ENCODE measurements at regions not wholly inside any gene's neighbourhood (a gene's known extent, or its start where the extent isn't known, plus 50 kb on each side); places are given as distances from the start of the nearest gene placed in this dataset.

DNA sequence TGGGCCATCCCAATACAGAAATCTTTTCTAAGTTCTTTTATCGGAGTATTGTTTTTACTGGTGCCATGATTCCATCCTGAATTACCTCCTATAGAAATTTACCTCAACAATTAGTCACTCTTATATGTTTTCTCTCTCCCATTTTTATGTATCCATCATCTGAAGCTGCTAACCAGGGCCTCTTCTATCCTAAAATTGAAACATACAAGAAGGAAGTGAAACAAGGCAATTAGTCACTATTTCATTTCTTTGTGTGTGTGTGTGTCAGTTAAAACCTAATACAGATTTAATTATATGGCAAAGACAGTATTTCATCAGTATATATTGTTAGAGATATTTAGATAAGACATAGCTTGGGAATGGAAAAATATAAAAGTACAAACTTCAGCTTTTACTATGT is 148.4 kb upstream of the AHR start:
- no peaks in the 10 kb centered on the region for H3K9me3 Mint-ChIP-seq
- H3K27ac Mint-ChIP-seq = no peak overlapping the region
- H3K36me3 Mint-ChIP-seq = no peaks in the 10 kb centered on the region
- H3K4me3 Mint-ChIP-seq = no peak overlapping the region
- peaks cover 43% of the 10 kb centered on the region for H3K4me1 Mint-ChIP-seq
- H3K27me3 Mint-ChIP-seq = no peaks in the 10 kb centered on the region
- peak; percentile 55 for ATAC-seq

DNA sequence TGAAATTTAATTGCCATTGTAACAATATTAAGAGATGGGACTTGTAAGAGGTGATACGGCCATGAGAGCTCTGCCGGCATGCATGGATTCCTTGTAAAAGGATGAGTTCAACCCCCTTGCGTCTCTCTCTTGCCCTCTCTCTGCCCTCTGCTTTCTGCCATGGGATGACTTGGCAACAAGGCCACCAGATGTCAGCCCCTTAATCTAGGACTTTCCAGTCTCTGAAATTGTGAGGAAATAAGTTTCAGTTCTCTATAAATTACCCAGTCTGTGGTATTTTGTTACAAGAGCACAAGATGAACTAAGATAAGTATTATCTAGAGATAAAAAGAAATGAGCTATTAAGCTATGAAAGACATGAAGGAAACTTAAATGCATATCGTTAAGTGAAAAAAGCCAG is 145.7 kb upstream of the AHR start:
- peak; percentile 93 for ATAC-seq
- Mint-ChIP-seq H3K4me1 (peaks cover 49% of the 10 kb centered on the region), H3K36me3 (no peaks in the 10 kb centered on the region), H3K27ac (peak overlapping the region; percentile 77), H3K4me3 (peak overlapping the region; percentile 64), H3K9me3 (no peaks in the 10 kb centered on the region), H3K27me3 (no peaks in the 10 kb centered on the region)

DNA sequence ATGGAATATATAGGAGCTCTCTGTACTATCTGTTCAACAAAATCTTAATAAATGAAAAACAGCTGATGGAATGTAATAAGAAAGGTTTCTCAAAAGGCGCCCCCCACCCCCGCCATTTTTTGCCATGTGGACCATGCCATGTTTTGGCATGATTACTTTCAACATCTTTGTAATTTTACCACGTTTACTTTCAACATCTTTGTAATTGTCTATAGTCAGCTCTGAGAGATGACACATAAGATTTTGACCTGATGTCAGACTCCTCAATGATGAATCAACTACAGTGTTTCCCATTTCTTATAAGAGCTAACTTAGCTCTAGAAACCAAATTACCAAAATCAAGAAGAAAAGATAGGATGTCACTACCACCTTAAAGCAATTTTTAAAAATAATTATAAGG is 144.9 kb upstream of the AHR start:
- no peak for ATAC-seq
- H3K9me3 Mint-ChIP-seq = peaks cover 3% of the 10 kb centered on the region
- H3K36me3 Mint-ChIP-seq = no peaks in the 10 kb centered on the region
- peak overlapping the region; percentile 77 for H3K27ac Mint-ChIP-seq
- H3K4me3 Mint-ChIP-seq = no peak overlapping the region
- H3K27me3 Mint-ChIP-seq = no peaks in the 10 kb centered on the region
- peaks cover 49% of the 10 kb centered on the region for H3K4me1 Mint-ChIP-seq

DNA sequence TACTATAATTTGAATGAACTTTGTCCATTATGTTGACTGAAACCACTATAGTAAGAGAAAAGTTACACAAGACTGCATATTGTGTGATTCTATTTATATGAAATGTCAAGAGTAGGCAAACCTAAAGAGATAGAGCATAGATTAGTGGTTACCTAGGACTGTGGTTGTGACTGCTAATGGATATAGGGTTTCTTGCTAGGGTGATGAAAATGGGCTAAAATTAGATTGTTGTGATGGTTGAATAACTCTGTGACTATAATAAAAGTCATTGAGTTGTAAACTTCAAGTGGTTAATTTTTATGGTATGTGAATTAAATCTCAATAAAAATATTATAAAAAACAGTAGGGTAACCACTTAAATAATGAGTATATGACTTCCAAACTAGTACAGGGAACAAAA is 142.9 kb upstream of the AHR start:
- Mint-ChIP-seq H3K36me3 (no peaks in the 10 kb centered on the region), H3K4me1 (peaks cover 52% of the 10 kb centered on the region)
- ATAC-seq = no peak

DNA sequence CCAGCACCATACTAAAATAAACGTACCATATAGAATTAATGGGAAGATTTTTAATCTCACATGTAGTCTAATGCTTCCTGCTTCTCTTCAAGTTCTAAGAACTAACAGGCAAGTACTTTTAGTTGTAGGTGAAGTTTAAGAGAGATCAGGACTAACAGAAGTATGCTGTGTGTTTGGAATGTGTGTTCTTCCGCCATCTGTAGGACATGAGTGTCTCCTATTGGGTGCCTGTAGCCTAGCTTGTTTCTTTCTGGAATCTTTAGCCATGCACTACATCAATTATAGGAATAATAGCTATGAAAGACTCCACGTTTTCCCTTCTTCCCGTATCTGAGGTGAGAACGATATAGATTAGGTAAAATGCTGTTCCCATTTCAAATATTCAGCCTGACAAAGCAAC is 140.2 kb upstream of the AHR start:
- Mint-ChIP-seq H3K36me3 (no peaks in the 10 kb centered on the region), H3K27ac (no peak overlapping the region)

More for the DNA sequence above, 142.9 kb upstream of the AHR start:
- peaks cover 3% of the 10 kb centered on the region for H3K9me3 Mint-ChIP-seq
- no peaks in the 10 kb centered on the region for H3K27me3 Mint-ChIP-seq
- H3K4me3 Mint-ChIP-seq = no peak overlapping the region
- H3K27ac Mint-ChIP-seq = no peak overlapping the region

DNA sequence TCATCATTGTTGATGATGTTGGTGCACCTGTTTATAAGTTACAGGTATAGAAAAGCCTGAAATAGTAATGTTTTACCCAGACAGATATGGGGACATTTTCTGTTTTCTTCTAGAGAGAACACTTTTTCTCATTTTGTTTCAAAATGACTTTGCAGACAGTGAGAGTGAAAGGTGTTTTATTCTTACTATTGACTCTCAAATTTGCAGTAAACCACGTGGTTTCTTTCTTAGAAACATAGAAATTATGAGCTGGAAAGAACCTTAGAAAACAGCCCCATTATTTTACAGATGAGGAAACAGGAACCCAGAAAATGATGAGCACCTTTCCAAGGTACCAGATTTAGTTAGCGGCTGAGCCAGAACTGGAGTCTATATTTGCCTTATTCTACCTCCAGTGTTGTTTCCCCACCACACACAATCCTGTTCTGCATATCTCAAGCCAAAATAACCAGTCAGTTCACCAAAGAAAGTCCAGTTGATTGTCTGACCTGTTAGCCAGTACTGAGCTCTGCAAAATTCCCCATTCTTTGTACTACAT is 138.9 kb upstream of the AHR start:
- Mint-ChIP-seq H3K4me3 (no peak overlapping the region), H3K9me3 (peaks cover 8% of the 10 kb centered on the region), H3K27ac (peak overlapping the region; percentile 68), H3K4me1 (peaks cover 22% of the 10 kb centered on the region), H3K36me3 (no peaks in the 10 kb centered on the region), H3K27me3 (no peaks in the 10 kb centered on the region)
- peak; percentile 92 for ATAC-seq

More for the DNA sequence above, 140.2 kb upstream of the AHR start:
- Mint-ChIP-seq H3K9me3 (peaks cover 8% of the 10 kb centered on the region), H3K27me3 (no peaks in the 10 kb centered on the region), H3K4me1 (peaks cover 31% of the 10 kb centered on the region), H3K4me3 (no peak overlapping the region)
- no peak for ATAC-seq

DNA sequence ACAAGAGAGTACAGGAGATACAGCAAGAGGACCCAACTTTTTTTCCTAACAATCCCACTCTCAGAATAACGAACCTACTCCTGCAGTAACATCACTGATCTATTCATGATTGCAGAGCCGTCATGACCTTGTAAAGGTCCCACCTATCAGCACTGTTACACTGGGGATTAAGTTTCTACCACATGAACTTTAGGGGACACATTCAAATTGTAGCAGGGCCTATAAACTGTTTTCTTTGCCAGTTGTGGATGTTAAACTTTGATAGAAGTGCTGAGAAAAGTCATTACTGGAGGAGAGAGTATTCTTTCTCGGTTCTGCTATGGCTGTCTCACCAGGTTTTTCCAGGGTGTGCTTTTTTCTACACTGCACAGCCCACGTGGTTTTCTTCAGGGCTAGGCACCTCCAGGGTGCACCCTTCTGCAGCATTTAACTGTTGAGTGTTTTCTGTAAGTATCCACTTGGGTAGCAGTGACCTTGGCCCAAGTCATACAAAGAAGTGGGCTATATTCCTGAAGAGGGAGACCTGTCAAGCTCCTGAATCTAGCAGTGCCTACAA is 131.6 kb upstream of the AHR start:
- Mint-ChIP-seq H3K9me3 (peaks cover 3% of the 10 kb centered on the region), H3K27me3 (no peaks in the 10 kb centered on the region), H3K36me3 (no peaks in the 10 kb centered on the region), H3K4me3 (no peak overlapping the region), H3K27ac (no peak overlapping the region), H3K4me1 (peaks cover 9% of the 10 kb centered on the region)
- ATAC-seq = peak; percentile 79

DNA sequence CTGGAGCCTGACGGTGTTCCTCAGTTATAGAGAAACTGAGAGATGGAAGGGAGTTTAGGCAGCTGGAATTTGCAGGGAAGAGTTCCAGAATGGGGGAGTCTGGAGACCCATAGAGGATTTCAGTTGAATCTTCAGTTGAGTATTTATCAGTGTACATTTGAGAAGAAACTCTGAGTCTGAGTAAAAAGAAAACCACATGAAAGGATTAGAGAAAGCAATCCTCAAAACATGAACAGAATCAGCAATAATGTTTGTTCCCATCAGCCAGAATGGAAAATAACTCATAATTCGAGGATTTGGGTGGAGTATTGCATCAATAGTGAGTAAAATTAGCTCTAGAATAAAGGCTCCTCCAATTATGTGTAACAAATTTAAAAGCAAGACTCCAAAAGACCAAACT is 130.0 kb upstream of the AHR start:
- H3K4me1 Mint-ChIP-seq = peaks cover 9% of the 10 kb centered on the region
- H3K27ac Mint-ChIP-seq = peak overlapping the region; percentile 48
- H3K9me3 Mint-ChIP-seq = no peaks in the 10 kb centered on the region
- no peaks in the 10 kb centered on the region for H3K36me3 Mint-ChIP-seq
- H3K27me3 Mint-ChIP-seq = no peaks in the 10 kb centered on the region
- no peak overlapping the region for H3K4me3 Mint-ChIP-seq
- ATAC-seq = no peak

DNA sequence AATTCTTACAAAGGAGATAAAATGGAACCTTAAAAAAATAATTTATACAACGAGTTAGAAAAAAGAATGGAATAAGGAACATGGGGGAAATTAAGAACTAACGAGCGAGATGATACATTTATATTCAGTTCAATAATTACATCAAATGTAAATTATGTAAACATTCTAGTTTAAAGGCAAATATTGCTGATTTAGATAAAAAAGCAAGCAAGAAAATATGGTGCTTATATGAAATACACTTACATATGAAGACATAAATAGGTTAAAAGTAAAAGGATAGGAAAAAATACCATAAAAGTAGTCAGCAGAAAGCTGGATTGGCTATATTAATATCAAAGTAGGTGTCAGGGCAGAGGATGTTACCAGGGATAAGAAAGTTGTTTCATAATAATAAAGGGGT is 127.0 kb upstream of the AHR start:
- no peaks in the 10 kb centered on the region for H3K9me3 Mint-ChIP-seq
- H3K36me3 Mint-ChIP-seq = no peaks in the 10 kb centered on the region
- no peak overlapping the region for H3K4me3 Mint-ChIP-seq
- no peaks in the 10 kb centered on the region for H3K27me3 Mint-ChIP-seq
- peaks cover 9% of the 10 kb centered on the region for H3K4me1 Mint-ChIP-seq
- no peak overlapping the region for H3K27ac Mint-ChIP-seq
- ATAC-seq = no peak

DNA sequence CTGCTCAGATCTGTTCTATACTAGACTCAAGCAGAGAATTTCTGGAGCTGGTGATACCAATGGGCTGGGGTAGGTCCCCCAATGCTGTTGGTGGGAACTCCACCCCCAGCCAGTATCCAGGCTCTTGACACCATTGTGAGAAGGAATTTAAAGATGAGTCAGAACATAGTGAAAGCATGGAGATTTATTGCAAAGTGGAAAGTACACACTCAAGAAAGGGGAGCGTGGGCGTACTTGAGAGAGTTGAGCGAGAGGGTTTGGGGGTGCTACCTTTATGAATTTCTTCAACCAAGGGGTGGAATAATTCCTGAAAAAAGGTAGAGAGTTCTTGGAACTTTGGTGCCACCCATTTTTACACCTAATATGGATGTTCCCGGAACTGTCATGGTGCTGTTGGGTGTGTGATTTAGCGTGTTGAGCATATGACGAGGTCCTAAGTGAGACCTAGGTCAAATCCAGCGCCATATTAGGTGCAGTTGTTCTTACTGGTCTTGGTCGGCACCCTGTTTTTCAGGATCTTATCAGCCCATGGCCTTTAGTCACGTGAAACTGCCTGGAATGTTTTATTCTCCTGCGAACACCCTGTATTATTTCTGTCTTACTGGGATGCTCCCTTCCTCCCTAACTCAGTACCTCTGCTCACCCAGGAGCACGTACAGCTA is 122.0 kb upstream of the AHR start:
- Mint-ChIP-seq H3K4me1 (no peaks in the 10 kb centered on the region), H3K36me3 (no peaks in the 10 kb centered on the region), H3K9me3 (no peaks in the 10 kb centered on the region), H3K4me3 (no peak overlapping the region), H3K27me3 (no peaks in the 10 kb centered on the region), H3K27ac (peak overlapping the region; percentile 20)
- no peak for ATAC-seq

DNA sequence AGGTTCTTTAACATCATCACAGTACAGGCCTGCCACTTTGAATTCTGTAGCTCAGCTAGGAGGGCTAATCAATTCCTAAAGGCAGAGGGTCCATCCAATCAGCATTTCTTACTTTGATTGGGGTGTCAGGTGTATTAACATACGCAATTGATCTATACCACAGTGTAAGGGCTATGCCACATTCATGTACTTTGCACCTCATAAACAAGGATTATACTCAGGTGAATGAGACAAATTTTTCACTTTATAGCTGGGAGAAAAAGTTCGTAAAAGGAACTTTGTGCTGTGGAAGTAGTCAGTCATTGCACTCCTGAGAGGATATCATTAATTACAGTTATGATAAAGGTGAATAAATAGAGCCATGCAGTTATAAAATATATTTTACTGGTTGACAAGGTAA is 119.9 kb upstream of the AHR start:
- Mint-ChIP-seq H3K36me3 (no peaks in the 10 kb centered on the region), H3K4me3 (no peak overlapping the region), H3K27me3 (no peaks in the 10 kb centered on the region), H3K27ac (no peak overlapping the region), H3K9me3 (no peaks in the 10 kb centered on the region), H3K4me1 (no peaks in the 10 kb centered on the region)
- no peak for ATAC-seq

DNA sequence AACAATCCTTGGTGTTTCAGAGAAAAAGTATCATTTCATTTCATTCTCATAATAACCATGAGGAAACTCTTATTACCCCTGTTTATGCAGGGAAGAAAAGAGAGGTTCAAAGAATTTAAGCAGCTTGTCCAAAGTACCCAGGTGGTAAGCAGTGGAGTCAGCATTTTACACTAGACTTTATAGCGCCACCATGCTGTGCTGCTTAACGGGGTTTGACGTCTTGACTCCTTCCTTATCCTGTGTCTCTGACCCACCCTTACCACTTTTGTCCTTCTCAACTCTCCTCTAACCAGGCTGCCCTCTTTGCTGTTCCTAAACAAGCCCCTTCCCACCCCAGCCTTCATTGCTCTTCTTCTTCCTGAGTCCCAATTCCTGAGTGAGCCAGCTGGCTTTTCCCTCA is 117.0 kb upstream of the AHR start:
- Mint-ChIP-seq H3K4me3 (no peak overlapping the region), H3K36me3 (no peaks in the 10 kb centered on the region), H3K27me3 (no peaks in the 10 kb centered on the region), H3K9me3 (no peaks in the 10 kb centered on the region), H3K27ac (no peak overlapping the region), H3K4me1 (peaks cover 12% of the 10 kb centered on the region)
- ATAC-seq = no peak

DNA sequence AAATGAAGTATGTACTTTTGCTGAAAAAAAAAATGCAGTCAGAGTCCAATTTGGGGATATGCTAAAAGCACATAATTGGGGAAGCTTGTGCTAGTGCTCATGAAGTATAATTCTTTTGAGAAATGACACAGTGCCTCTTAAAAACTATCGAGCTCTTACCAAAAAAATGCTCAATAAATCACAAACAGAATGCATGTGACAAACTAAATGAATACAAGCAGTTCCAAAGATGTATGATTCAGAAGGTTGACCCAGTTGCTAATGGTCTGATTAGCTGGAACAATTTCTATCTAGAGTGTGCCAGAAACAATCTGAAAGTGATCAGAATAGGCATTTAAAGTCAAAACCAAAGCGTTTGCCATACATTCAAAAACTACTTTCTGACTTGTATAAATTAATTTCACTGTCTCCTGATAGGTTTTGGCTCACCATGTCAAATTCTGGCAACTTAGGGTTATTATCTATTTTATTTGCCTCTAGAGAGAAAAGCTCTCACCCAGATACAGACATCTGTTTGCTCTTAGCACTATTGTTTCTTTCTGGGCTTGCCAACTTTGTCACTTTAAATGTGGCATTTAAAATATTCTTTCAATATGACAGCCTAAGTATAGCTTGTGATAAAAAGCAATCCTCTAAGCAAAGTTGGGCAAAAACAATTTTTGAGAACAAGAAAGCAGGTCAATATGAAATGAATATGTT is 114.7 kb upstream of the AHR start:
- no peaks in the 10 kb centered on the region for H3K36me3 Mint-ChIP-seq
- no peaks in the 10 kb centered on the region for H3K27me3 Mint-ChIP-seq

DNA sequence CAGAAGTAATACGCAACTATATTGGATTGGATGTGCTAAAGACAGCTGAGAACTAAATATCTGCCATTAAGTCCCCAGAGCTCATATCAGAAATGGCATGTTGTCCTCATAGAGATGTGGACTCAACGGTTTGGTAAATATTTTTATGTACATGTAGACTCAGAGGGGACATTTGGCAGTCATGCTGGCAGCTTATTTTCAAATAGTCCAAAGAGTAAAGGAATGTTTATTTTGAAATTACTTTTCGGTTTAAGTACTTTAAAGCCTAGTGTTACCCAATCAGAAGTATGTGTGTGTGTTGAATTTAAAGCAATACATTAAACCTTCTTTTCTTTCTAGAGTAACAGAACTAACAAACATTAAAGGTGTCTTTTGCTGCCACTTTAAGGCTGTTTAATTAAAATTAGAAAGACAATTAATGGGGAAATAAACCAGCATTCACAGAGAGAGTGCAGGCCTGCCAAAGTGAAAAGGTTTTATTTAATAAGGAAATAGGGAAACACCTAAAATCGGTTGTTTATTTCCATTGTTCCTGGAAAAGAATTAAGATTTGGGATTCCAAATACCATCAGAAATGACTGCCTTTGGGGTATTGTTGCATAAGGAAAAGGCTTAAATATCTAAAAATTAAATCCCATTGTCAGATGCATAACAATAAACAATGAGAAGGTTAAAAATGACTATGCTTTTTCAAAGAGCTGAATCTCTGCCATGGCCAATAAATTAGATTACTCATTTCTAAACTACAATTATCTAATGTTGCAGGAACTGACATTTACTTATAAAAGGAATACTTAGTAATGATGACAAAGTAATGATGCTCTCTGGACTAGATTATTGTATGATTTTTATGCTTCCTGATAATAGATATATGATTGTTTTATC is 113.4 kb upstream of the AHR start:
- ATAC-seq = peak; percentile 46
- no peak overlapping the region for H3K4me3 Mint-ChIP-seq
- H3K9me3 Mint-ChIP-seq = no peaks in the 10 kb centered on the region
- H3K27me3 Mint-ChIP-seq = no peaks in the 10 kb centered on the region
- no peaks in the 10 kb centered on the region for H3K36me3 Mint-ChIP-seq
- peak overlapping the region; percentile 91 for H3K27ac Mint-ChIP-seq
- H3K4me1 Mint-ChIP-seq = peaks cover 23% of the 10 kb centered on the region

More for the DNA sequence above, 114.7 kb upstream of the AHR start:
- Mint-ChIP-seq H3K27ac (no peak overlapping the region), H3K9me3 (no peaks in the 10 kb centered on the region), H3K4me1 (peaks cover 18% of the 10 kb centered on the region), H3K4me3 (no peak overlapping the region)
- no peak for ATAC-seq

DNA sequence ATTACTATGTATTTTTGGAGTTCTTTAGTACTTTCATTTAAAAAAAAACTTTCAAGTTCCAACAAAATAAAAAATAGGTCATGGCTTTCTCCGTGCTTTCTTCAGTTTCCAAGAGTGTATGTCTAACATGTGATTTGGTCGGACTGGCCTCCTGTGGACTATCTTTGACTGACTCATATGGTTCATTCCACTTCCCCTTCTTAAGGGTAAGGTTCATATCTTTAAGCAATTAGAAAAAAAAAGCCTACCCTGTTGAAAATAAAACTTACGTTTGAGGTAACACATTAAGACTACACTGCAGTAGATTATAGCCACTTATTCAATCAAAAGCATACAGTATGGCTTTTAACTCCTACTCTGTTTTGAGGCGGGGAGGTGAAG is 112.8 kb upstream of the AHR start:
- H3K36me3 Mint-ChIP-seq = no peaks in the 10 kb centered on the region
- peaks cover 23% of the 10 kb centered on the region for H3K4me1 Mint-ChIP-seq
- ATAC-seq = peak; percentile 95
- peak overlapping the region; percentile 40 for H3K4me3 Mint-ChIP-seq
- peak overlapping the region; percentile 91 for H3K27ac Mint-ChIP-seq
- H3K27me3 Mint-ChIP-seq = no peaks in the 10 kb centered on the region
- H3K9me3 Mint-ChIP-seq = no peaks in the 10 kb centered on the region

All from stimulated activated memory B cell treated with anti-CD40 and anti-IgM and Interleukin-4, amounts not matched to agents 10 μg/mL and 1 μg/mL and 100 μg/mL, for 72 hours (primary cell).